HG02763 (cell line): ENCODE measurements at regions not wholly inside any gene's neighbourhood (a gene's known extent, or its start where the extent isn't known, plus 50 kb on each side); places are given as distances from the start of the nearest gene placed in this dataset.

Experiments used
- ATAC-seq: cut with Tn5 transposase; IDR thresholded peaks from one replicate; pipeline ENCODE4 v1.9.1; 2021; ENCODE audit warnings: mild to moderate bottlenecking, moderate library complexity; ENCODE audit not compliant: unreplicated experiment

GRCh38 chr7:46229409-46229808 lies 308.3 kb upstream of the IGFBP3 start:
- no peak for ATAC-seq

- ATAC-seq, result no peak
Observed at GRCh38 chr7:46226860-46227259, 305.8 kb upstream of the IGFBP3 start.

- no peak for ATAC-seq
Observed at GRCh38 chr7:46224363-46224762, 303.3 kb upstream of the IGFBP3 start.

GRCh38 chr7:46220066-46220630 lies 299.1 kb upstream of the IGFBP3 start:
- ATAC-seq, result no peak

- no peak for ATAC-seq
Observed at GRCh38 chr7:46218461-46219200, 297.6 kb upstream of the IGFBP3 start.

- no peak for ATAC-seq
Observed at GRCh38 chr7:46215987-46216567, 295.0 kb upstream of the IGFBP3 start.

GRCh38 chr7:46214526-46214925 lies 293.5 kb upstream of the IGFBP3 start:
- ATAC-seq, result no peak

GRCh38 chr7:46213154-46213537 lies 292.1 kb upstream of the IGFBP3 start:
- no peak for ATAC-seq

GRCh38 chr7:46212425-46213153 lies 291.5 kb upstream of the IGFBP3 start:
- ATAC-seq, result no peak

GRCh38 chr7:46210467-46210866 lies 289.4 kb upstream of the IGFBP3 start:
- no peak for ATAC-seq

GRCh38 chr7:46209611-46210388 lies 288.7 kb upstream of the IGFBP3 start:
- no peak for ATAC-seq

GRCh38 chr7:46208635-46209525 lies 287.8 kb upstream of the IGFBP3 start:
- no peak for ATAC-seq

- no peak for ATAC-seq
Observed at GRCh38 chr7:46207931-46208634, 287.0 kb upstream of the IGFBP3 start.

GRCh38 chr7:46206476-46207060 lies 285.5 kb upstream of the IGFBP3 start:
- ATAC-seq, result no peak

GRCh38 chr7:46205478-46205877 lies 284.4 kb upstream of the IGFBP3 start:
- ATAC-seq, result no peak

- ATAC-seq, result no peak
Observed at GRCh38 chr7:46203926-46204325, 282.9 kb upstream of the IGFBP3 start.

GRCh38 chr7:46202379-46202778 lies 281.3 kb upstream of the IGFBP3 start:
- ATAC-seq, result no peak

- ATAC-seq, result no peak
Observed at GRCh38 chr7:46201961-46202360, 280.9 kb upstream of the IGFBP3 start.

GRCh38 chr7:46198701-46199100 lies 277.6 kb upstream of the IGFBP3 start:
- ATAC-seq, result no peak
